Left lung (tissue), 4 donors: ENCODE measurements at regions not wholly inside any gene's neighbourhood (a gene's known extent, or its start where the extent isn't known, plus 50 kb on each side); places are given as distances from the start of the nearest gene placed in this dataset.

Experiments used
- ATAC-seq: fragments of 200-7000 bp; cut with Tn5 transposase; one replicate; pipeline ENCODE4 v1.9.1; 2020; ENCODE audit warnings: moderate library complexity
- DNase-seq, 4 donors: peaks; one replicate each; pipeline ENCODE4 v3.0.0-alpha.2; 2013 to 2020
- H3K27ac ChIP-seq, 2 donors: fragments of 200-600 bp; sonication (generic) in 1 of 2; one replicate each; pipeline versions ENCODE4 v1.5.0 to v1.8.0; 2020 to 2021
- H3K27me3 ChIP-seq, 2 donors: fragments of 200-600 bp; sonication (generic) in 1 of 2; one replicate each; pipeline versions ENCODE4 v1.5.0 to v1.8.0; 2020 to 2021
- H3K36me3 ChIP-seq, 2 donors: fragments of 200-600 bp; sonication (generic) in 1 of 2; one replicate each; pipeline versions ENCODE4 v1.5.0 to v1.8.0; 2020 to 2021
- H3K4me1 ChIP-seq, 2 donors: fragments of 200-600 bp; one replicate each; pipeline ENCODE4 v1.8.0; 2021
- H3K4me3 ChIP-seq, 2 donors: fragments of 200-600 bp; sonication (generic) in 1 of 2; one replicate each; pipeline versions ENCODE4 v1.5.0 to v1.8.0; 2020 to 2021; ENCODE audit warnings: mild to moderate bottlenecking in 1 of 2
- H3K9me3 ChIP-seq, 2 donors: fragments of 200-600 bp; sonication (generic) in 1 of 2; one replicate each; pipeline versions ENCODE4 v1.5.0 to v1.8.0; 2020 to 2021
- CTCF ChIP-seq, 2 donors: fragments of 200-600 bp; sonication (generic) in 1 of 2; IDR thresholded peaks; one replicate each; pipeline versions ENCODE4 v1.5.0 to v1.8.0; 2021; ENCODE audit warnings: antibody characterized with exemption in 2 of 2
- intact Hi-C, 2 donors: fragments of 100-400 bp; cut with DNase I; formaldehyde crosslinking; loops; one replicate each; pipeline versions ENCODE4 v1.11.2 to v1.14.2; 2022
- donor health status: DM: no; HTN: yes; CAD: no.
- donor health status: DM: no; HTN: no; CAD: no.

- H3K4me3 ChIP-seq = no peak overlapping the region
- intact Hi-C loops = no loop called here
- ATAC-seq = no peak
- peaks cover 0 to 14% of the 10 kb centered on the region in 2 donors for H3K27me3 ChIP-seq
- no peak overlapping the region for H3K27ac ChIP-seq
- DNase-seq = no peak
- no peaks in the 10 kb centered on the region for H3K4me1 ChIP-seq
- TF ChIP-seq CTCF (IDR thresholded peaks at IDR 0.05) = no peak
- H3K9me3 ChIP-seq = no peaks in the 10 kb centered on the region
- H3K36me3 ChIP-seq = no peaks in the 10 kb centered on the region
These were observed 96.3 kb downstream of the TMEM114 start for GRCh38 chr16:8493972-8494371.

- Histone ChIP-seq H3K4me3 (no peak overlapping the region), H3K4me1 (no peaks in the 10 kb centered on the region), H3K27ac (no peak overlapping the region), H3K27me3 (peaks cover 0 to 14% of the 10 kb centered on the region in 2 donors), H3K9me3 (no peaks in the 10 kb centered on the region), H3K36me3 (no peaks in the 10 kb centered on the region)
- TF ChIP-seq CTCF (IDR thresholded peaks at IDR 0.05) = no peak
- DNase-seq = no peak
- intact Hi-C loops = no loop called here
- no peak for ATAC-seq
These were observed 97.6 kb downstream of the TMEM114 start for GRCh38 chr16:8492690-8493089.

DNA sequence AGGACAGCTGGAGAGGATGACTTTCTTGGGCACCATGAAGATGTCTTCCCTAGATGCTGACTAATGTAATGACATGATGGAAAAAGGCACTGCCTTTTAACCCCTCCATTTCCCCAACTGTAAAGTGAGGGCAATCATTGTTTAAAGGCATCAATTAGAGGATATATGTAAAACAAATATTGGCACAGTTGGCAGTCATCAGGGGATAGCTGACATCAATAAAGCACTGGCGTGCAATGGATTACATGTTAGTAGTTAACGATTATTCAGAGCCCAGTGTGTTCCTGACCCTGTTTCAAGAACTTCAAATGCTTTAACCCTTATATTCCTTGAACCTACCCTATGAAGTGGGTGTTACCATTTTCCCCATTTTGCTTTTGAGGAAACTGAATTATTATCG lies 100.7 kb downstream of the TMEM114 start:
- Histone ChIP-seq H3K27ac (no peak overlapping the region), H3K36me3 (no peaks in the 10 kb centered on the region), H3K9me3 (no peaks in the 10 kb centered on the region), H3K27me3 (peaks cover 0 to 14% of the 10 kb centered on the region in 2 donors), H3K4me3 (no peak overlapping the region), H3K4me1 (no peaks in the 10 kb centered on the region)
- no peak for TF ChIP-seq CTCF (IDR thresholded peaks at IDR 0.05)
- DNase-seq (no peak), ATAC-seq (no peak)
- intact Hi-C loops = no loop called here

DNA sequence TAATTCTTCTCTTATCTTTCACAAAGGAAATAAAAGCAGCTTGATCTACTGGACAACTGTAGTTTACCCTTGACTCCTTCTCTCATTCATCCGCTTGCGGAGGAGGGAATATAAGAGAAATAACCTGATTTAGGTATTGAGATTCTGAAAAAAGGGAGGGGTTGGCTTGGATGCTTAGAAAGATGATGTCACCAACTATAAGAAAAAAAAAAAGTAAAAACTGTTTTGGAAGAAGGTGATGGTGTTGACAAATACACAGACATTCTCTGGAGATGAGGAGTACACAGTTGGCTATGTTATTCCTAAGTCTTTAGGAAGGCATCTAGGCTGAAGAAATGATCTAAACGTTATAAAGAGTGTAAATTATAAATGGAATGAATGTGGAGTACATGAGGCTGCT lies 103.3 kb downstream of the TMEM114 start:
- no peaks in the 10 kb centered on the region for H3K36me3 ChIP-seq
- H3K27me3 ChIP-seq = peaks cover 0 to 14% of the 10 kb centered on the region in 2 donors
- DNase-seq (no peak), ATAC-seq (no peak)
- no peak for TF ChIP-seq CTCF (IDR thresholded peaks at IDR 0.05)
- no peaks in the 10 kb centered on the region for H3K9me3 ChIP-seq
- intact Hi-C loops = no loop called here
- H3K4me1 ChIP-seq = no peaks in the 10 kb centered on the region
- no peak overlapping the region for H3K4me3 ChIP-seq
- no peak overlapping the region for H3K27ac ChIP-seq

DNA sequence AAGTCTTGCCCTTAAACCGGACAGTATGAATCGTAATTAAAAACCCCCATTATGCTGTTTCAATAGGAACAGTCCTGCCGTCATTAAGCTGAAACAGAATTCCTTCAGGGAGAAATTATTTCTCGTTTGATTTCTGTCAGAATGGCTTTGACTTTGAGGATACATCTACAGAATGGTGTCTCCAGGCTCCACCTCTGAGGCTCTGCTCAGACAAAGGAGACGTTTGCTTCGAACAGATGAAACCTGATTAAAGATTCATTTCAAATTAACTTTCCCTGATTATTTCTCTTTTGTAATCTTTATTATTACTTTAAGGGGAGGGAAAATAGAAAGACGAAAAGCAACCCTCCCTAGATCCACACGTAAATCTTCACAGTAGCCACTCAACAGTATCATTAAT lies 106.9 kb downstream of the TMEM114 start:
- Histone ChIP-seq H3K27me3 (no peaks in the 10 kb centered on the region), H3K9me3 (no peaks in the 10 kb centered on the region), H3K36me3 (no peaks in the 10 kb centered on the region), H3K4me3 (no peak overlapping the region), H3K27ac (no peak overlapping the region), H3K4me1 (no peaks in the 10 kb centered on the region)
- no peak for TF ChIP-seq CTCF (IDR thresholded peaks at IDR 0.05)
- ATAC-seq = no peak
- intact Hi-C loops = no loop called here
- no peak for DNase-seq
